Muscle layer of colon (tissue), 2 donors: ENCODE measurements at regions not wholly inside any gene's neighbourhood (a gene's known extent, or its start where the extent isn't known, plus 50 kb on each side); places are given as distances from the start of the nearest gene placed in this dataset.

Experiments
- H3K27ac ChIP-seq: one replicate; pipeline ENCODE4 v1.7.0; 2013; ENCODE audit warnings: low read depth, mild to moderate bottlenecking, low read length, moderate library complexity
- H3K27me3 ChIP-seq, 2 donors: one replicate each; pipeline ENCODE4 v1.7.0; 2013; ENCODE audit warnings: low read length in 2 of 2, mild to moderate bottlenecking in 2 of 2; ENCODE audit not compliant: insufficient read depth in 2 of 2, control insufficient read depth in 1 of 2
- H3K36me3 ChIP-seq: one replicate; pipeline ENCODE4 v1.7.0; 2013; ENCODE audit warnings: mild to moderate bottlenecking, low read length; ENCODE audit not compliant: insufficient read depth
- H3K4me1 ChIP-seq: one replicate; pipeline ENCODE4 v1.7.0; 2013; ENCODE audit warnings: mild to moderate bottlenecking, low read length; ENCODE audit not compliant: insufficient read depth
- H3K4me3 ChIP-seq, 2 donors: one replicate each; pipeline ENCODE4 v1.7.0; 2013; ENCODE audit warnings: low read length in 2 of 2, low read depth in 1 of 2, mild to moderate bottlenecking in 1 of 2, moderate library complexity in 1 of 2
- H3K9ac ChIP-seq: one replicate; pipeline ENCODE4 v1.7.0; 2013; ENCODE audit warnings: low read length
- H3K9me3 ChIP-seq: one replicate; pipeline ENCODE4 v1.7.0; 2013; ENCODE audit warnings: mild to moderate bottlenecking, low read length
- donor health status: abdominal sarcoma.
- donor health status: Adenocarcinoma of cecum.

DNA sequence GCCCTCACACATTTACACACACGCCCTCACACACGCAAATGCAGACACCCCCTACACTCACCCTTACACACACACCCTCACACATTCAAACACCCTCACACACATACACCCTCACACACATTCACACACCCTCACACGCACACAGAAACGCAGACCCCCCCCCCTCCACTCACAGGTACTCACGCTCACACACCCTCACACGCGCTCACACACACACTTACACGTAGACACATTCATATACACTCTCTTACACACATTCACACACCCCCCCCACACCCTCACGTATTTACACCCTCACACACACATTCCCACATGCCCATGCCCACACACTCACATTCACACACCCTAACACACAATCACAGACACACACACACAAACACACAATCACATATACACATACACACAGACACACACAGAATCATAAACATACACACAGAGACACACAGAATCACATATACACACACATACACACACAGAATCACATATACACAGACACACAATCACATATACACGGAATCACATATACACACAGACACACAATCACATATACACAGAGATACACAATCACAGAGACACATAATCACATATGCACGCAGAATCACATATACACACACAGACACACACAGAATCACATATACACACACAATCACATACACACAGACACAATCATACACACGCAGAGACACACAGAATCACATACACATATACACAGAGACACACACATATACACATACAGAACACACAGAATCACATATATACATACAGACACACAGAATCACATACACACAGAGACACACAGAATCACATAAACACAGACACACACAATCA is 250.1 kb upstream of the RPL38 start:
- Histone ChIP-seq H3K4me3 (no peak overlapping the region), H3K27ac (no peak overlapping the region), H3K4me1 (peaks cover 4% of the 10 kb centered on the region), H3K27me3 (peaks cover 10 to 20% of the 10 kb centered on the region in 2 donors), H3K9me3 (no peaks in the 10 kb centered on the region), H3K9ac (no peak overlapping the region), H3K36me3 (no peaks in the 10 kb centered on the region)

DNA sequence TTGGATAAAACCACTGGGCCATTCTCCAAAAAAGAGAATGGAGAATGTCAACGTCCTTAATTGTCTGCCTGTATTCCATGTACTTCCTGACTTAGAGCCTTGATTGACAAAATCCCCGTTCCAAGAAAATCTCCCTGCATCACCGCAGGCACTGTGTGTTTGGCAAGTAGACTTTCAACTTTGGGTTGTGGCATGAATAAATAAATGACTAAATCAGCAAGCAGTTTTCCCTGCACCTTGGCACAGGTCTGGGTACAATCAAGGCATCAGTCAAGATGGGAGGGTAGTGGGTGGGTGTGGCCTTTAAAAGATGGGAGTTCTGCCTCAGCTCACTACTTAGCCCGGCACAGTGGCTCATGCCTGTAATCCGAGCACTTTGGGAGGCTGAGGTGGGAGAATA is 248.5 kb upstream of the RPL38 start:
- H3K27me3 ChIP-seq = peaks cover 10 to 20% of the 10 kb centered on the region in 2 donors
- H3K36me3 ChIP-seq = no peaks in the 10 kb centered on the region
- peaks cover 4% of the 10 kb centered on the region for H3K4me1 ChIP-seq
- H3K9me3 ChIP-seq = no peaks in the 10 kb centered on the region
- H3K27ac ChIP-seq = no peak overlapping the region
- no peak overlapping the region for H3K9ac ChIP-seq
- no peak overlapping the region for H3K4me3 ChIP-seq

DNA sequence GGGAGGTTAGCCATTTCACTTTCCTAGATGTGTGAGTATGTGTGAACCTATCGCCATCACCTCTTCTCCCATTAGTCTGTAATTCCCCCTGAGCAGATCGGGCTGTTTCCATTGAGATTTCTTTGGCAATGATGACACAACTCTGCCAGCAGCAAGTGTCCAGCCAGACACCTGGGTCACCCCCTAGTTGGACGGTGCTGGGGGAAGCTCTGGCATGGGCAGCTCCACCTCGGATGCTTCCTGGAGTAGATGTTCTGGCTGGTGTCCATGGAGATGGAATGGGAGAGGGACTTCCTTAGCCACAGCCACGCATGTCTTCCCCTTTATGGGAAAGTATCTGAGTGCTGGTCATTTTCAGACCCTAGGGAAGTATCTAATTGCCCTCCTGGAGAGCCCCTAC is 247.9 kb upstream of the RPL38 start:
- Histone ChIP-seq H3K4me3 (no peak overlapping the region), H3K4me1 (peaks cover 4% of the 10 kb centered on the region), H3K9me3 (no peaks in the 10 kb centered on the region), H3K36me3 (no peaks in the 10 kb centered on the region), H3K9ac (no peak overlapping the region), H3K27ac (no peak overlapping the region), H3K27me3 (peaks cover 10 to 20% of the 10 kb centered on the region in 2 donors)

DNA sequence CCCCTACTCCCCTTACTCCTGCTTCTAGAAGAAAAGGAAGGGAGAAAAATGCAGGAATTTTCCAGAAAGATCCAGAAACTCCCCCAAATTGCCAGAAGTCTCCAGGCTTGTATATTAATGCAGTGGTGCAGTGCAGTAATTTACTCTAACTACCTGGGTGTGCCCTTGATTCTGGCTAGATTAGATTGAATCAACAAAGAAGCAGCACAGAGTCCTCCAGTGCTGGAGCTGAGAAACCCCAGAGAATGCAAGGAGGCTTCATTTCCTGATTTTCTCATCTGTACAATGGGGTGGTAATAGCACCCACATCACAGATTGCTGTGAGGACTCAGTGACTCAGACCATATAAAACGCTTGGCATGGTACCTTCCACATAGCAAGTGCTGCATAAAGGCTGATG is 247.3 kb upstream of the RPL38 start:
- no peak overlapping the region for H3K27ac ChIP-seq
- peaks cover 10 to 20% of the 10 kb centered on the region in 2 donors for H3K27me3 ChIP-seq
- peaks cover 4% of the 10 kb centered on the region for H3K4me1 ChIP-seq
- H3K9ac ChIP-seq = no peak overlapping the region
- H3K36me3 ChIP-seq = no peaks in the 10 kb centered on the region
- H3K9me3 ChIP-seq = no peaks in the 10 kb centered on the region
- H3K4me3 ChIP-seq = no peak overlapping the region

DNA sequence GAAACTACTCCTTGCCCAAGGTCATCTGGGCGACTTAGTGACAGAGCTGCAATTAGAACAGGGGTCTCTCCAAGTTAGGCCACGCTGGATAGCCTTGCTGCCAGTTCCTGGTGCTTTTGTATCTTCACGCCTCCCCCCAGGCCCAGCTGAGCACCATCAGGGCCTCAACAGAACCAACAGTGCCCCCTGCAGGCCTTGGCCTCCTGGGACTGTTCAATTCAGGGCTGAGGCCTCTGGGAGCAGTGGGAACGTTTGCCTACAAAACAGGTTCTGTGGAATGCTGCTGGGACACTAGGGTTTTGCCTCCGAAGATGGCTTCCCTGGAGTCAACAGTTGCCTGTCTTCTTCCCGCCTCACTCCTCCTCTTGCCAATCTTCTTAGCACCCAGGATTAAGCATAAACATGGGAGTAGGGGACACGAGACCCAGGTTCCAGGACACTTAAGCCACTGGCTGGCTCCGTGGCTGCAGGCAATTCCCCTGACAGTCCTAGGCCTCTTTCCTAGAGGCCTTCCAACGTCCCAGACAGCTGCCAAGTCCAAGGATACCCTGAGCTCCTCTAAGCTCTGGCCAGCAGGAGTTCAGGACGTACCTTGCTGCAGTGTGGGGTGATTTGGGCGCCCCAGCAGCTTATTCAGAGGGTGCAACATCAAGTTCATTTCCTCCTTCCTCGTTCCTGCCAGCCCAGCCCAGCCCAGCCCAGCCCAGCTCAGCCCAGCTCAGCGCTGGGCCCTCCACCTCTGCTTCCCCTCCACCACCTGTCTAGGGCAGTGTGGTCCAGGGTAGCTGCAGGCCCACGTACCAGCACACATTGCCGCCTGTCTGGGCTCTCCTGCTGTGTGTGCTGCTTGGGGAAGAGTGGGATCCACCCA is 246.6 kb upstream of the RPL38 start:
- Histone ChIP-seq H3K27me3 (peaks cover 10 to 14% of the 10 kb centered on the region in 2 donors), H3K36me3 (no peaks in the 10 kb centered on the region), H3K27ac (no peak overlapping the region), H3K9me3 (no peaks in the 10 kb centered on the region), H3K4me3 (no peak overlapping the region), H3K9ac (no peak overlapping the region), H3K4me1 (peaks cover 4% of the 10 kb centered on the region)

DNA sequence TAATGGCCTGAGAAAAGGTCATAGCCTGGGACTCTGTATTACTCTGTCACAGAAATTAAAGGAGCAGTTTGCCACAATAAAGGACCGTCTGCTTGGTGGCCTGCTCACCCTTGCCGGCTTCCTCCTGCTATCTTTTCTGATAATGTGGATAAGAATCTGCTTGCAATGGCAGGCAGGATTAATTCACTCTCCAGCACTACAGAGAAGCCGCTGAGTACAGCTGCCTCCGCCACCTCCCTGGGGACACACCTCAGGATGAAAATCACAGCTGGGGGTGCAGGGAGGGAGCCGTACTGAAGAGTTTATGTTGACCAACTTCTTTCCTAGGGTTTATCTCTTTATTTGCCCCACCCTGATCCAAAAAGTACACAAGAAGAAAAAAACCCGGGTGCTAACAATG is 245.9 kb upstream of the RPL38 start:
- H3K9me3 ChIP-seq = no peaks in the 10 kb centered on the region
- no peaks in the 10 kb centered on the region for H3K36me3 ChIP-seq
- peaks cover 7 to 10% of the 10 kb centered on the region in 2 donors for H3K27me3 ChIP-seq
- no peak overlapping the region for H3K9ac ChIP-seq
- no peak overlapping the region for H3K27ac ChIP-seq
- H3K4me3 ChIP-seq = no peak overlapping the region
- H3K4me1 ChIP-seq = no peaks in the 10 kb centered on the region

DNA sequence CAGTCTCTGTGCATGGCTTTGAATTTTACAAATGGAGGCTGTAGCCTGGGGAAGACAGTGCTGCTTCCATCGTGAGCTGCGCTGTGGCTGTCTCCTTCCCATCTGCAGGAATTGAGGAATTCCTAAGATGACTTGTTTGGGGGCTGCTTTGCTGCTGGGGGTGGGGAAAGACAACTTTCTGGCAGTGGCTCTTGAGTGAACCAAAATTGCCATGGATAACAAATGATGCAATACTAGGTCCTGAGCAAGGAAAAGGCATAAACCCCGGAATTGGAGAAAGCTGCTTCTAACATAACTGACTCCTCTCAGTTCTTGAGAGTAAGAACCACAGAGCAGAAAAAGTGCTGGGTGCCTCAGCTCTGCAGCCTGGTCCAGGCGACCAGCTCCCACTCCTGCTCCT is 245.0 kb upstream of the RPL38 start:
- Histone ChIP-seq H3K27me3 (peaks cover 0 to 5% of the 10 kb centered on the region in 2 donors), H3K9me3 (no peaks in the 10 kb centered on the region)

DNA sequence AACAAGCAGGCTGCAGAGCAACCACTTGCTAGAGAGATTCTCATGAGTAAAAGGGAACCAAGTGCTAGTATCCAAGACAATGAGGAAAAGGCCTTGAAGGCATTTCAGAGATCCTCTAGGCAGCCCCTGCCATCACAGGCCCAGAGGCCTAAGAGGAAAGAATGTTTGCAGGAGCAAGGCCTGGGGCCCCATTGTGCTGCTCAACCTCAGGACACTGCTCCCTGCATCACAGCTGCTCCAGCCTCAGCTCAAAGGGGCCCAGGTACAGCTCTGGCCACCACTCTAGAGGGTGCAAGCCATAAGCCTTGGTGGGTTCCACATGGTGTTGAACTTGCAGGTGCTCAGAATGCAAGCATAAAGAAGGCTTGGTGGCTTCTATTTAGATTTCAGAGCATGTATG is 243.0 kb upstream of the RPL38 start:
- no peak overlapping the region for H3K27ac ChIP-seq
- no peak overlapping the region for H3K9ac ChIP-seq
- H3K27me3 ChIP-seq = no peaks in the 10 kb centered on the region
- no peaks in the 10 kb centered on the region for H3K9me3 ChIP-seq
- H3K4me1 ChIP-seq = no peaks in the 10 kb centered on the region
- no peaks in the 10 kb centered on the region for H3K36me3 ChIP-seq
- H3K4me3 ChIP-seq = no peak overlapping the region

More for the DNA sequence above, 245.0 kb upstream of the RPL38 start:
- H3K27ac ChIP-seq = no peak overlapping the region
- no peaks in the 10 kb centered on the region for H3K36me3 ChIP-seq
- H3K4me1 ChIP-seq = no peaks in the 10 kb centered on the region
- no peak overlapping the region for H3K4me3 ChIP-seq
- H3K9ac ChIP-seq = no peak overlapping the region

DNA sequence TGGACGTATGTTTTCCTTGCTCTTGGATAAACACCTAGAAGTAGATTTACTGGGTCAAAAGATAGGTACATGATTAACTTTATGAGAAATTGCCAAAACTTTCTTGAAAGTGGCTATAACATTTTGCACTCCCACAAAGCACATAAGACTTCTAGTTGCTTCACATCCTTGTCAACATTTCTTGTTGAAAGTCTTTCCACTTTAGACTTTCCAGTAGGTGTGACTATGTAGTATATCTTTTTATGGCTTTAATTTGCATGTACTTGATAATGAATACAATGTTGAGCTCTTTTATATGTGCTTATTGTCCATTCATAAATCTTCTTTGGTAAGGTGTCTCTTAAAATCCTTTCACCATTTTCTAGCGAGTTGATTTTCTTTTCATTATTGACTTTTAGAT is 241.2 kb upstream of the RPL38 start:
- Histone ChIP-seq H3K27me3 (no peaks in the 10 kb centered on the region), H3K9me3 (no peaks in the 10 kb centered on the region), H3K4me1 (no peaks in the 10 kb centered on the region), H3K36me3 (no peaks in the 10 kb centered on the region), H3K4me3 (no peak overlapping the region), H3K9ac (no peak overlapping the region), H3K27ac (no peak overlapping the region)

DNA sequence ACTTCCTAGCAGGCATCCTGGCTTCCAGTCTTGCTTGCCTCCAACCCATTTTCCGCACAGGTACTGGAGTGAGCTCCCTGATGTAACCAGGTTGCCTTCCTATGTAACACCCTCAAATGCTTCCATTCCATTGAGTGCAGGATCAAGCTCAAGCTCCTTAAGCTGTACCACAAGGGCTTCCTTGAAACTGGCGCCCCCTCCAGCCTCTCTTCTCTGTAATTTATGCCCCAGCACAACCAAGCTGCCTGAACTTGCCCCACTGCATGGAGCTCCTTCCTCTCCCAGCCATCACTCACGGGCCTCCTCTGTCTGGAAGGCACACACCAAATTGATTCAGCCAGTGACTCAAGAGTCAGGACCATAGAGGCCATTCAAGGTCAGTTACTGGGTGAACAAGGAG is 234.8 kb upstream of the RPL38 start:
- Histone ChIP-seq H3K4me1 (no peaks in the 10 kb centered on the region), H3K9ac (no peak overlapping the region), H3K27ac (no peak overlapping the region), H3K9me3 (no peaks in the 10 kb centered on the region), H3K36me3 (no peaks in the 10 kb centered on the region), H3K27me3 (no peaks in the 10 kb centered on the region), H3K4me3 (no peak overlapping the region)

DNA sequence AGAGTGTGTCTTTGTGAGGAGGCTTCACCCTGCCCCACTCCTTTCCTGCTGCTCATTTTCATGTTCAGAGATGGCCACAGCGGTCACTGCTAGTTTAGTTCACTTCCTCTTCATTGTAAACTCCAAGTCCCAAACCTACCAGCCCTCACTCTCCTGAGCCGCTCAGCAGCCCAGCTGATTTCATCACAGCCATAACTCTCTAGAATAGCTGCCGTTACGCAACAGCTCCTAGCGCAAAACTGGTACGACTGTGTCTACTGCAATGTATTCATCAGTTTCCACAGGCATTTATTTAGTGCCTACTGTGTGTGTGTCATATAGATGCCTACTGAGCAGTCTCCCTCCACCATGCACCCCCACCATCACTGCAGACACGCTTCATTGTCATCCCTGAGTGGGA is 233.5 kb upstream of the RPL38 start:
- no peak overlapping the region for H3K27ac ChIP-seq
- H3K36me3 ChIP-seq = no peaks in the 10 kb centered on the region
- H3K9me3 ChIP-seq = no peaks in the 10 kb centered on the region
- H3K27me3 ChIP-seq = no peaks in the 10 kb centered on the region
- H3K4me1 ChIP-seq = no peaks in the 10 kb centered on the region
- H3K9ac ChIP-seq = no peak overlapping the region
- no peak overlapping the region for H3K4me3 ChIP-seq
